Stomach (tissue), 8 donors: ENCODE measurements at regions not wholly inside any gene's neighbourhood (a gene's known extent, or its start where the extent isn't known, plus 50 kb on each side); places are given as distances from the start of the nearest gene placed in this dataset.

Source experiments
- DNase-seq, 2 donors: peaks; one replicate each; pipeline versions ENCODE4 v3.0.0 to v3.0.0-alpha.2; 2013 to 2019
- H3K27ac ChIP-seq, 5 donors: fragments of 200-600 bp in 4 of 5; sonication (generic) in 4 of 5; one replicate each; pipeline ENCODE4 v1.5.1; 2013 to 2019; ENCODE audit warnings: mild to moderate bottlenecking in 1 of 5, moderate library complexity in 1 of 5
- H3K27me3 ChIP-seq, 3 donors: fragments of 200-600 bp; sonication (generic); one replicate each; pipeline ENCODE4 v1.5.1; 2017 to 2019; ENCODE audit warnings: mixed run types in 1 of 3
- H3K36me3 ChIP-seq, 4 donors: fragments of 200-600 bp; sonication (generic); 1 replicate in 3 of 4; 2 replicates in 1 of 4; pipeline ENCODE4 v1.5.1; 2016 to 2019
- H3K4me1 ChIP-seq, 4 donors: fragments of 200-600 bp; sonication (generic); one replicate each; pipeline ENCODE4 v1.5.1; 2016 to 2019
- H3K4me3 ChIP-seq, 4 donors: fragments of 200-600 bp; sonication (generic) in 3 of 4; one replicate each; pipeline ENCODE4 v1.5.1; 2016 to 2019; ENCODE audit warnings: mild to moderate bottlenecking in 1 of 4
- H3K9me3 ChIP-seq, 4 donors: fragments of 200-600 bp; sonication (generic); one replicate each; pipeline ENCODE4 v1.5.1; 2016 to 2019
- EP300 ChIP-seq: sonication (generic); formaldehyde crosslinking; IDR thresholded peaks from one replicate; pipeline ENCODE4 v1.6.1; 2017; ENCODE audit warnings: antibody characterized with exemption
- POLR2A ChIP-seq, 4 donors: fragments of 450-650 bp; IDR thresholded peaks; one replicate each; pipeline ENCODE4 v1.6.1; 2016; ENCODE audit warnings: antibody characterized with exemption in 4 of 4, control low read depth in 2 of 4, mild to moderate bottlenecking in 1 of 4, moderate library complexity in 1 of 4
- POLR2AphosphoS5 ChIP-seq, 3 donors: sonication (generic); formaldehyde crosslinking; IDR thresholded peaks; one replicate each; pipeline ENCODE4 v1.6.1; 2016; ENCODE audit warnings: antibody characterized with exemption in 3 of 3
- WGBS, 5 donors: extraction: QIAGEN DNeasy Blood & Tissue Kit in 3 of 5; methylation state at CpG; one replicate each; pipeline versions ENCODE4 v1.1.5 to v1.1.7; 2013 to 2018; 5-methylcytosine and 5-hydroxymethylcytosine counted together
- intact Hi-C: fragments of 100-400 bp; cut with DNase I; formaldehyde crosslinking; loops from one replicate; pipeline ENCODE4 v1.15.1; 2023; ENCODE audit warnings: low total_unique reads
- TF ChIP-seq, protein P1 (sequence below), 7 experiments: fragments of 450-650 bp in 4 of 7; fragments of 200-600 bp in 3 of 7; sonication (generic) in 3 of 7; IDR thresholded peaks; one replicate each; pipeline ENCODE4 v1.5.1; 2016 to 2019; ENCODE audit warnings: antibody characterized with exemption in 7 of 7, control low read depth in 2 of 7, mild to moderate bottlenecking in 1 of 7
- donor health status: healthy with polysubstance abuse.
- donor health status: Bipolar disorder and iron deficiency.
- donor health status: healthy.

DNA sequence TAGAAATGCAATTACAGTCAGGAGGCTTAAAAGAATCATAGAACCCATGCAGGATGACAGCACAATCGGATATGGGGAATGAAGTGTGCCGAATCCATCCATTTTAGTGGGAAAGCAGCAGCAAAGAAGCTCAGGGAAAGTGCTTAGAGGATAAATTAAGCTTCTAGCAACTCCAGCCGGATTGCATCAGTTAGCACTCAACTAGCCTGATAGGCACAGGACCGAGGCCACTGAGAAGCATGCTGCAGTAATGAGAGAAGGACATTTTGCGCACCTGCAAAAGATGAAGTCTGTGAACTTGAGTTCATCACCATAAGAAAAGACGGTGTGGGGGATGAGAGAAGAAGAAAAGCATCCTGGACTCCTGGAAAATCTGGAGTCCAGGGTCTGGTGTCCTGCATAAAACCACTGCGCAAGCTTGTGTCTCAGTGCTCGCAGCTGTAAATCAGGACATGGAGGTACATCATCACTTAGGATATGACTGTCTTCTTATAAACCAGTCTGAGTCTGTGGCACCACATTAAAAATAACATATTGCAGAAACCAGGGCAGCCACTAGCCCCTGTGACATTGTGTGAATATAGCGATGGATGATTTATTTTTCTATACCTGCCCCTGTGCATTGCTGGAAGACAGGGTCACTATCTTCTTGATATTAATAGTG lies 665.5 kb upstream of the SOX11 start:
- no peak overlapping the region for H3K4me3 ChIP-seq
- intact Hi-C loops, result no loop called here
- H3K36me3 ChIP-seq, result no peaks in the 10 kb centered on the region
- no peaks in the 10 kb centered on the region for H3K27me3 ChIP-seq
- DNase-seq, result no peak
- no peak for TF ChIP-seq EP300
- no peak for TF ChIP-seq POLR2A (IDR thresholded peaks at IDR 0.05)
- TF ChIP-seq, protein P1, sequence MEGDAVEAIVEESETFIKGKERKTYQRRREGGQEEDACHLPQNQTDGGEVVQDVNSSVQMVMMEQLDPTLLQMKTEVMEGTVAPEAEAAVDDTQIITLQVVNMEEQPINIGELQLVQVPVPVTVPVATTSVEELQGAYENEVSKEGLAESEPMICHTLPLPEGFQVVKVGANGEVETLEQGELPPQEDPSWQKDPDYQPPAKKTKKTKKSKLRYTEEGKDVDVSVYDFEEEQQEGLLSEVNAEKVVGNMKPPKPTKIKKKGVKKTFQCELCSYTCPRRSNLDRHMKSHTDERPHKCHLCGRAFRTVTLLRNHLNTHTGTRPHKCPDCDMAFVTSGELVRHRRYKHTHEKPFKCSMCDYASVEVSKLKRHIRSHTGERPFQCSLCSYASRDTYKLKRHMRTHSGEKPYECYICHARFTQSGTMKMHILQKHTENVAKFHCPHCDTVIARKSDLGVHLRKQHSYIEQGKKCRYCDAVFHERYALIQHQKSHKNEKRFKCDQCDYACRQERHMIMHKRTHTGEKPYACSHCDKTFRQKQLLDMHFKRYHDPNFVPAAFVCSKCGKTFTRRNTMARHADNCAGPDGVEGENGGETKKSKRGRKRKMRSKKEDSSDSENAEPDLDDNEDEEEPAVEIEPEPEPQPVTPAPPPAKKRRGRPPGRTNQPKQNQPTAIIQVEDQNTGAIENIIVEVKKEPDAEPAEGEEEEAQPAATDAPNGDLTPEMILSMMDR (IDR thresholded peaks at IDR 0.05), result no peak
- no peak for TF ChIP-seq POLR2AphosphoS5 (IDR thresholded peaks at IDR 0.05)
- no peak overlapping the region for H3K27ac ChIP-seq
- H3K4me1 ChIP-seq, result no peaks in the 10 kb centered on the region
- WGBS, 5 donors, result 74 to 80% (median 78%) methylated on average over 9 of the region's 9 CpGs
- H3K9me3 ChIP-seq, result peaks cover 3 to 31% (median 17%) of the 10 kb centered on the region in 4 donors

DNA sequence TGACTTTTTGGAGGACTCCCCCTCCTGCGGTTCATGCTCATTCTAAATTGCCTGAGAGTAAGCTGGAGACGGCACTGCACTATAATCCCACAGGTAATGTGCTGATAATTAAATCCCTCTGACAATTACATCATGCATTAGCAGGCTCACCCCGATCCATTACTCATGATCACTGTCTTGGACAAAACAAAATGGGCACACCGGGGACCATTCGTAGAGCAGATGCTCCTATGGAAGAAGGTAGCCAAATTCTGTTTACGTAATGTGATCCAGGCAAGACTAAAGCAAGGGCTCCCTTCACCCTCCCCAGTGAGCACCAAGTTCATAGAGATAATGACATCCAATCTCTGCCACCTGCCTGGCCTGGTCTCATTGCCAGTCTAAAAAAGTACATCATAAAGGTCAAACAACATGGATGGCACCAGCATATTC lies 657.1 kb upstream of the SOX11 start:
- H3K9me3 ChIP-seq, result no peaks in the 10 kb centered on the region
- intact Hi-C loops, result no loop called here

DNA sequence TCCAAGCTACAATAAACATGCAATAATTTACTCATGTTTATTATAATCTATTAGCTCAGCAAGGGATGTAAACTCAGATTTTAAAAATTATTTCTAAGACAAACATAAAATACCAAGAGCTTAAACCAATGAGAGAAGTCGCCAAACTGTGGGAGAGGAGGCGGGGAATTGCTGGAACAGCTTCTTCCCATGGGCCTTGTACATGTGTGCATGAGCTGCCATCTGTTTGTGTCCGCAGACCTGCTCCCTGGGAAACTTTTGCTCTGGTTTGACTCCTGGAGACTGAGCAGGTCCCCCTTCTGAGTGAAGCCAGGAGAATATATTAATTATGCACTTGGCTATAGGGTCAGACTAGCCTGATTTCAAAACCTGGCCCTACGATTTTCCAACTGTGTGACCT lies 655.9 kb upstream of the SOX11 start:
- Histone ChIP-seq H3K36me3 (no peaks in the 10 kb centered on the region), H3K4me1 (no peaks in the 10 kb centered on the region), H3K27me3 (no peaks in the 10 kb centered on the region), H3K9me3 (no peaks in the 10 kb centered on the region), H3K4me3 (no peak overlapping the region), H3K27ac (no peak overlapping the region)
- no peak for DNase-seq
- TF ChIP-seq EP300 (no peak), POLR2AphosphoS5 (IDR thresholded peaks at IDR 0.05) (no peak)
- WGBS, 5 donors, result 64 to 74% (median 72%) methylated on average over 4 of the region's 4 CpGs
- intact Hi-C loops, result no loop called here

More for the DNA sequence above, 657.1 kb upstream of the SOX11 start:
- H3K27ac ChIP-seq, result no peak overlapping the region
- H3K4me1 ChIP-seq, result no peaks in the 10 kb centered on the region
- no peaks in the 10 kb centered on the region for H3K27me3 ChIP-seq
- TF ChIP-seq, protein P1 (IDR thresholded peaks at IDR 0.05), result no peak
- no peak for TF ChIP-seq POLR2A (IDR thresholded peaks at IDR 0.05)
- no peak for TF ChIP-seq POLR2AphosphoS5 (IDR thresholded peaks at IDR 0.05)
- TF ChIP-seq EP300, result no peak
- WGBS, 5 donors, result 84 to 88% (median 85%) methylated on average over 6 of the region's 6 CpGs
- no peak overlapping the region for H3K4me3 ChIP-seq
- H3K36me3 ChIP-seq, result no peaks in the 10 kb centered on the region
- DNase-seq, result no peak

DNA sequence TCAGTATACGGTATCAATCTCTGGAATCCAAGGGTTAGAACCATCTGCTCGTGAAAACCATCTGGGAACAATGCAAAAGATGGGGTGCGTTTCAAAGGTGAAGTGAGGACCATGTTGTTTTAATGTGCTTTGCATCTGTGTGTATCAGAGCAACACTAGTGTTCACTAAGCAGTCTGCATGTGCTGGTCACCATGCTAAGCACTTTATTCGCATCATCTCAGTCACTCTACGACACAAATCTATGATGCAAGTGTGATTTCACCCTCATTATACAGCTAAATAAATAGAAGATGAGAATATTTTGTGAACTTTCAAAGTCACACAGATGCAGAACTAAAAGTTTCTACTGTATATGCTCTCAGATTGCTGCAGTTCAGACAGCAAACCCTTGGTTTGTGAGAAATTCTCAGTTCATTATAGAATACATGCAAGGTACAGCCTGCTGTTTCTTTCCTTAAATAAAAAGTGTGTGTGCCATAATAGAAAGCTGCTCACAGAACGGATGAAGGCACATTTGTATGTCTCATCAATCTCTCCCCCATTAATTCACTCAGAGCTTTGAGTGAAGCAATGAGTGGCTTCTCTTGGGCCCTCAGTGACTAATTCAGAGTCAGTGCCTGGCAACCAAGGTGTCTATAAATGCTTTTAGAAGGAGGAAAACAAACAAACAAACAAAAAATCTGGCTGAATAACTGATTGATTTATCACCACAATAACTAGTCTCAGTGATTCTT lies 652.8 kb upstream of the SOX11 start:
- no peak for DNase-seq
- WGBS, 5 donors, result 76 to 86% (median 82%) methylated on average over 6 of the region's 6 CpGs
- H3K4me3 ChIP-seq, result no peak overlapping the region
- H3K27me3 ChIP-seq, result no peaks in the 10 kb centered on the region
- no peaks in the 10 kb centered on the region for H3K4me1 ChIP-seq
- H3K9me3 ChIP-seq, result peaks cover 0 to 3% (median 0%) of the 10 kb centered on the region in 4 donors
- no peaks in the 10 kb centered on the region for H3K36me3 ChIP-seq
- no peak overlapping the region for H3K27ac ChIP-seq
- intact Hi-C loops, result no loop called here
- TF ChIP-seq POLR2AphosphoS5 (IDR thresholded peaks at IDR 0.05), result no peak
- TF ChIP-seq, protein P1 (IDR thresholded peaks at IDR 0.05), result no peak
- no peak for TF ChIP-seq POLR2A (IDR thresholded peaks at IDR 0.05)

DNA sequence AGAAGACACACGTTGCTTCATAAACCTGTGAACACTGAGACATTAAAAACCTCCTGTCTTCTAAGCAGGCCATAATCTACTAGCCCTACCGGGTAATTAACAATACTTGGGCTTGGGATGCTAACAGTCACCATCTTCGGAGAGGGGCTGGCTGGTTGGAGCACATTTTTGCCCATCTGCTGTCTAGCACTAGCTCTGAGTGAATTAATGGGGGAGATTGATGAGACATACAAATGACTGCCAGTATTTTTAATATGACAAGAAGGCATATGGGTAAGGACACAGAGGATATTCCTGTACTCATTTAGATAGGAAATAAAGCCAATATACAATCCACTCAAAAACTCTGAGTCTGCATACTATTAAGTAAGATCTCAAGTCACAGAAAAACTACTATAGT lies 651.6 kb upstream of the SOX11 start:
- H3K9me3 ChIP-seq, result peaks cover 0 to 3% (median 0%) of the 10 kb centered on the region in 4 donors
- 76 to 88% (median 82%) methylated on average over 3 of the region's 3 CpGs for WGBS, 5 donors

More for the DNA sequence above, 651.6 kb upstream of the SOX11 start:
- intact Hi-C loops, result no loop called here
- DNase-seq, result no peak
- Histone ChIP-seq H3K4me1 (no peaks in the 10 kb centered on the region), H3K27me3 (no peaks in the 10 kb centered on the region), H3K36me3 (no peaks in the 10 kb centered on the region), H3K4me3 (no peak overlapping the region), H3K27ac (no peak overlapping the region)
- TF ChIP-seq POLR2A (IDR thresholded peaks at IDR 0.05) (no peak), EP300 (no peak), POLR2AphosphoS5 (IDR thresholded peaks at IDR 0.05) (no peak)
- TF ChIP-seq, protein P1 (IDR thresholded peaks at IDR 0.05), result no peak
